ENCODE measurements at regions not wholly inside any gene's neighbourhood (a gene's known extent, or its start where the extent isn't known, plus 50 kb on each side); places are given as distances from the start of the nearest gene placed in this dataset.

- TF ChIP-seq CTCF (IDR thresholded peaks at IDR 0.05): no peak
Observed at GRCh38 chr5:174623018-174623417, 101.4 kb upstream of the MSX2 start.

GRCh38 chr5:174623433-174624019 lies 100.9 kb upstream of the MSX2 start:
- no peak for TF ChIP-seq CTCF (IDR thresholded peaks at IDR 0.05)

- no peak for TF ChIP-seq CTCF (IDR thresholded peaks at IDR 0.05)
Observed at GRCh38 chr5:174624733-174625522, 99.5 kb upstream of the MSX2 start.

- TF ChIP-seq CTCF (IDR thresholded peaks at IDR 0.05): no peak
Observed at GRCh38 chr5:174625591-174626350, 98.6 kb upstream of the MSX2 start.

- no peak for TF ChIP-seq CTCF (IDR thresholded peaks at IDR 0.05)
Observed at GRCh38 chr5:174626369-174626920, 97.9 kb upstream of the MSX2 start.

- no peak for TF ChIP-seq CTCF (IDR thresholded peaks at IDR 0.05)
Observed at GRCh38 chr5:174636094-174636493, 88.3 kb upstream of the MSX2 start.

GRCh38 chr5:174642816-174643405 lies 81.5 kb upstream of the MSX2 start:
- no peak for TF ChIP-seq CTCF (IDR thresholded peaks at IDR 0.05)

All from LNCAP (cell line).